Activated CD4-positive, alpha-beta T cell treated with anti-CD3 and anti-CD28 coated beads, Interleukin-2, Interleukin-6, amounts not matched to agents 100 ng/mL and 50 ng/mL, durations not matched to agents 16 hours and 8 hours (primary cell): ENCODE measurements at regions not wholly inside any gene's neighbourhood (a gene's known extent, or its start where the extent isn't known, plus 50 kb on each side); places are given as distances from the start of the nearest gene placed in this dataset.
"Not testable (repeated sequence)": the region's sequence is repeated elsewhere in the genome, so short reads cannot be mapped to it uniquely, and the experiment has no call there.

Source experiments
- DNase-seq: peaks from one replicate; pipeline ENCODE4 v3.0.0-alpha.2; 2020

GRCh38 chr11:22567759-22568158 lies 57.9 kb downstream of the FANCF start:
- no peak for DNase-seq

GRCh38 chr11:22566293-22566692 lies 59.3 kb downstream of the FANCF start:
- no peak for DNase-seq

GRCh38 chr11:22561283-22561682 lies 64.3 kb downstream of the FANCF start:
- DNase-seq, result no peak

GRCh38 chr11:22559416-22559815 lies 66.2 kb downstream of the FANCF start:
- DNase-seq, result no peak

GRCh38 chr11:22558664-22559063 lies 67.0 kb downstream of the FANCF start:
- no peak for DNase-seq

- DNase-seq, result no peak
These were observed 69.2 kb downstream of the FANCF start for GRCh38 chr11:22556381-22556780.

- no peak for DNase-seq
These were observed 69.7 kb downstream of the FANCF start for GRCh38 chr11:22555881-22556280.

GRCh38 chr11:22554221-22554620 lies 71.4 kb downstream of the FANCF start:
- peak; percentile 6 for DNase-seq

- DNase-seq, result no peak
These were observed 72.7 kb downstream of the FANCF start for GRCh38 chr11:22552885-22553284.

- DNase-seq, result no peak
These were observed 78.9 kb downstream of the FANCF start for GRCh38 chr11:22546746-22547145.

- DNase-seq, result no peak
These were observed 82.4 kb downstream of the FANCF start for GRCh38 chr11:22543261-22543660.

GRCh38 chr11:22539821-22540256 lies 85.8 kb downstream of the FANCF start:
- DNase-seq, result peak; percentile 3

- no peak for DNase-seq
These were observed 89.6 kb downstream of the FANCF start for GRCh38 chr11:22536071-22536470.

GRCh38 chr11:22528612-22529429 lies 96.8 kb downstream of the FANCF start:
- DNase-seq, result not testable (repeated sequence)

- DNase-seq, result no peak
These were observed 103.4 kb downstream of the FANCF start for GRCh38 chr11:22522225-22522624.

GRCh38 chr11:22521226-22521625 lies 104.4 kb downstream of the FANCF start:
- DNase-seq, result peak; percentile 9

GRCh38 chr11:22520521-22520920 lies 105.1 kb downstream of the FANCF start:
- DNase-seq, result no peak

- DNase-seq, result not testable (repeated sequence)
These were observed 107.3 kb downstream of the FANCF start for GRCh38 chr11:22518344-22518743.

GRCh38 chr11:22516111-22516510 lies 109.5 kb downstream of the FANCF start:
- DNase-seq, result no peak

GRCh38 chr11:22512457-22512856 lies 113.2 kb downstream of the FANCF start:
- DNase-seq, result no peak

GRCh38 chr11:22510741-22511140 lies 114.9 kb downstream of the FANCF start:
- no peak for DNase-seq

- DNase-seq, result no peak
These were observed 115.6 kb downstream of the FANCF start for GRCh38 chr11:22510010-22510409.

GRCh38 chr11:22508665-22509064 lies 117.0 kb downstream of the FANCF start:
- DNase-seq, result no peak

GRCh38 chr11:22497474-22497873 lies 128.1 kb downstream of the FANCF start:
- no peak for DNase-seq
